ENCODE measurements at regions not wholly inside any gene's neighbourhood (a gene's known extent, or its start where the extent isn't known, plus 50 kb on each side); places are given as distances from the start of the nearest gene placed in this dataset.
A peak's percentile ranks its signal among the peaks of the same experiment; 100 is the strongest.

- no peaks in the 10 kb centered on the region for H3K4me1 ChIP-seq (ENCODE audit: control insufficient read depth, insufficient read depth, low read length)
- no peaks in the 10 kb centered on the region for H3K36me3 ChIP-seq (ENCODE audit: control insufficient read depth, insufficient read depth, low read length)
- no CpG with 5 or more reads among the region's 2 CpGs for WGBS (ENCODE audit: insufficient coverage, insufficient read length)
- H3K9me3 ChIP-seq (ENCODE audit: control insufficient read depth, insufficient read depth, low read length) = no peaks in the 10 kb centered on the region
- no peaks in the 10 kb centered on the region for H3K27me3 ChIP-seq (ENCODE audit: control insufficient read depth, insufficient read depth, low read length)
- no peak overlapping the region for H3K27ac ChIP-seq (ENCODE audit: low read length)
- no peak for DNase-seq (ENCODE audit: low read depth, low spot score)
- no peak overlapping the region for H3K4me3 ChIP-seq (ENCODE audit: low read length)
These were observed 452.0 kb downstream of the NPIPA7 start for GRCh38 chr16:16830973-16831372.

DNA sequence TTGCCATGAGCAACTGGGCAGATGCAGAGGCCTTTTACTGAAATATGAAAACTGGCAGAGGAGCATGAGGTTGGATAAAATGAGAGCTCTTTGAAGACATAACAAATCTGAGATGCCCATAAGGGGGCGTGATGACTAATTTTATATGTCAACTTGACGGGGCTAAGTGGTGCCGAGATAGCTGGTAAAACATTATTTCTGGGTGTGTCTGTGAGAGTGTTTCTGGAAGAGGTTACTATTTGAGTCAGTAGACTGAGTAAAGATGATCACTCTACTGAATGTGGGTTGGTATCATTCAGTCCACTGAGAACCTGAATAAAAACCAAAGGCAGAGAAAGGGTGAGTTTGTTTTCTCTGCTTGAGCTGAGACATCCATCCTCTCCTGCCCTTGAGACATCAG lies 454.2 kb downstream of the NPIPA7 start:
- no CpG with 5 or more reads among the region's 3 CpGs for WGBS (ENCODE audit: insufficient coverage, insufficient read length)
- H3K4me3 ChIP-seq (ENCODE audit: low read length) = no peak overlapping the region
- DNase-seq (ENCODE audit: low read depth, low spot score) = no peak
- no peaks in the 10 kb centered on the region for H3K9me3 ChIP-seq (ENCODE audit: control insufficient read depth, insufficient read depth, low read length)
- H3K4me1 ChIP-seq (ENCODE audit: control insufficient read depth, insufficient read depth, low read length) = no peaks in the 10 kb centered on the region
- H3K36me3 ChIP-seq (ENCODE audit: control insufficient read depth, insufficient read depth, low read length) = no peaks in the 10 kb centered on the region
- no peak overlapping the region for H3K27ac ChIP-seq (ENCODE audit: low read length)
- H3K27me3 ChIP-seq (ENCODE audit: control insufficient read depth, insufficient read depth, low read length) = no peaks in the 10 kb centered on the region

GRCh38 chr16:16850274-16850673 lies 471.3 kb downstream of the NPIPA7 start:
- no peaks in the 10 kb centered on the region for H3K4me1 ChIP-seq (ENCODE audit: control insufficient read depth, insufficient read depth, low read length)
- DNase-seq (ENCODE audit: low read depth, low spot score) = no peak
- no peaks in the 10 kb centered on the region for H3K27me3 ChIP-seq (ENCODE audit: control insufficient read depth, insufficient read depth, low read length)
- H3K4me3 ChIP-seq (ENCODE audit: low read length) = no peak overlapping the region
- no peak overlapping the region for H3K27ac ChIP-seq (ENCODE audit: low read length)
- no peaks in the 10 kb centered on the region for H3K36me3 ChIP-seq (ENCODE audit: control insufficient read depth, insufficient read depth, low read length)
- 100% methylated on average over 2 of the region's 5 CpGs for WGBS (ENCODE audit: insufficient coverage, insufficient read length)
- H3K9me3 ChIP-seq (ENCODE audit: control insufficient read depth, insufficient read depth, low read length) = no peaks in the 10 kb centered on the region

DNA sequence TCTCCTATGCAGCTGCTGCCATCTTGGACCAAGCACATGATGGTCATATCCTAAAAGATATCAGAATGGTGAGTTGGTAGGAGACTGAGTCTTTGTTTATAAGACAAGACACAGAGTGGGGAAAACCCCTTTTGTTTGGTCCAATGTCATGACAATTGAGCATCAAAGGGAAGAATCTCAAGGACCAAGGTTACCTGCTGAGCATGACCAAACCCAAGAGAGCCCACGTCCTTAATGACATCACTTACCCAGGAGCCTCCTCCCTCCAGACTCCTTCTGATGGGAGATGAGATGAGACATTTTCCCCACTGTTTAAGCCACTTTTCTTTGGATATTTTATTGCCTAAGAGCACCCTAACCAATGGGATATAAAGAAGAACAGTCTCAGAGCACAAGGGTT lies 478.1 kb downstream of the NPIPA7 start:
- H3K4me3 ChIP-seq (ENCODE audit: low read length) = no peak overlapping the region
- H3K27ac ChIP-seq (ENCODE audit: low read length) = no peak overlapping the region
- WGBS (ENCODE audit: insufficient coverage, insufficient read length) = no CpG with 5 or more reads among the region's 1 CpG
- DNase-seq (ENCODE audit: low read depth, low spot score) = no peak
- no peaks in the 10 kb centered on the region for H3K9me3 ChIP-seq (ENCODE audit: control insufficient read depth, insufficient read depth, low read length)
- H3K4me1 ChIP-seq (ENCODE audit: control insufficient read depth, insufficient read depth, low read length) = peaks cover 1% of the 10 kb centered on the region
- no peaks in the 10 kb centered on the region for H3K27me3 ChIP-seq (ENCODE audit: control insufficient read depth, insufficient read depth, low read length)
- no peaks in the 10 kb centered on the region for H3K36me3 ChIP-seq (ENCODE audit: control insufficient read depth, insufficient read depth, low read length)

GRCh38 chr16:16857603-16858283 lies 478.8 kb downstream of the NPIPA7 start:
- no peak for DNase-seq (ENCODE audit: low read depth, low spot score)
- H3K27me3 ChIP-seq (ENCODE audit: control insufficient read depth, insufficient read depth, low read length) = no peaks in the 10 kb centered on the region
- H3K4me3 ChIP-seq (ENCODE audit: low read length) = no peak overlapping the region
- H3K27ac ChIP-seq (ENCODE audit: low read length) = no peak overlapping the region
- WGBS (ENCODE audit: insufficient coverage, insufficient read length) = no CpG with 5 or more reads among the region's 5 CpGs
- no peaks in the 10 kb centered on the region for H3K36me3 ChIP-seq (ENCODE audit: control insufficient read depth, insufficient read depth, low read length)
- H3K9me3 ChIP-seq (ENCODE audit: control insufficient read depth, insufficient read depth, low read length) = no peaks in the 10 kb centered on the region
- peaks cover 1% of the 10 kb centered on the region for H3K4me1 ChIP-seq (ENCODE audit: control insufficient read depth, insufficient read depth, low read length)

DNA sequence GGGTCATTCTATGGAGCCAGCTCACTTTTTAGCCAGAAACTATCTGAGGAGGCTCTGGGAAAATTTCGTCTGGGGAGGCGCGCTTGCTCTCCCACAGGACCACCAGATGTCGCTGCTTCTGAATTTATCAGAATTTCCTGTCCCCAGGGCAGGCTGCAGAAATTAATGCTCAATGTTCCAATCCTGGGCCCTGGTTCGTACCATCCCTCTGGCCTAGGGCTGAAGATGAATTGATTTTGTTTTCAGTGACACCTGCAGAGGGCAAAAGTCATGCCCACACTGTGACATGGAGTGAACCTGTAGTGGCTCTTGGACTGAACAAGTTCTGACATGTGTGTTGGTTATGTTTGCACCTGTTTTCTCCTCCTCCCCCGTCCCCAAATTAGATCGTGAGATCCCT lies 482.6 kb downstream of the NPIPA7 start:
- no peaks in the 10 kb centered on the region for H3K36me3 ChIP-seq (ENCODE audit: control insufficient read depth, insufficient read depth, low read length)
- no peak overlapping the region for H3K4me3 ChIP-seq (ENCODE audit: low read length)
- H3K27me3 ChIP-seq (ENCODE audit: control insufficient read depth, insufficient read depth, low read length) = no peaks in the 10 kb centered on the region
- H3K27ac ChIP-seq (ENCODE audit: low read length) = no peak overlapping the region
- no peak for DNase-seq (ENCODE audit: low read depth, low spot score)
- H3K9me3 ChIP-seq (ENCODE audit: control insufficient read depth, insufficient read depth, low read length) = no peaks in the 10 kb centered on the region
- H3K4me1 ChIP-seq (ENCODE audit: control insufficient read depth, insufficient read depth, low read length) = peaks cover 1% of the 10 kb centered on the region
- no CpG with 5 or more reads among the region's 7 CpGs for WGBS (ENCODE audit: insufficient coverage, insufficient read length)

GRCh38 chr16:16863672-16864071 lies 484.7 kb downstream of the NPIPA7 start:
- H3K4me3 ChIP-seq (ENCODE audit: low read length) = no peak overlapping the region
- H3K27ac ChIP-seq (ENCODE audit: low read length) = no peak overlapping the region
- no peaks in the 10 kb centered on the region for H3K36me3 ChIP-seq (ENCODE audit: control insufficient read depth, insufficient read depth, low read length)
- no peaks in the 10 kb centered on the region for H3K9me3 ChIP-seq (ENCODE audit: control insufficient read depth, insufficient read depth, low read length)
- H3K27me3 ChIP-seq (ENCODE audit: control insufficient read depth, insufficient read depth, low read length) = no peaks in the 10 kb centered on the region
- no peak for DNase-seq (ENCODE audit: low read depth, low spot score)
- WGBS (ENCODE audit: insufficient coverage, insufficient read length) = no CpG with 5 or more reads among the region's 6 CpGs
- H3K4me1 ChIP-seq (ENCODE audit: control insufficient read depth, insufficient read depth, low read length) = peaks cover 3% of the 10 kb centered on the region

- H3K4me3 ChIP-seq (ENCODE audit: low read length) = no peak overlapping the region
- no peak for DNase-seq (ENCODE audit: low read depth, low spot score)
- H3K27ac ChIP-seq (ENCODE audit: low read length) = no peak overlapping the region
- WGBS (ENCODE audit: insufficient coverage, insufficient read length) = no CpG with 5 or more reads among the region's 4 CpGs
- H3K27me3 ChIP-seq (ENCODE audit: control insufficient read depth, insufficient read depth, low read length) = no peaks in the 10 kb centered on the region
- H3K4me1 ChIP-seq (ENCODE audit: control insufficient read depth, insufficient read depth, low read length) = peaks cover 3% of the 10 kb centered on the region; the same call in 1 of the 2 replicates
- no peaks in the 10 kb centered on the region for H3K9me3 ChIP-seq (ENCODE audit: control insufficient read depth, insufficient read depth, low read length)
- H3K36me3 ChIP-seq (ENCODE audit: control insufficient read depth, insufficient read depth, low read length) = no peaks in the 10 kb centered on the region
These were observed 485.6 kb downstream of the NPIPA7 start for GRCh38 chr16:16864536-16864935.

DNA sequence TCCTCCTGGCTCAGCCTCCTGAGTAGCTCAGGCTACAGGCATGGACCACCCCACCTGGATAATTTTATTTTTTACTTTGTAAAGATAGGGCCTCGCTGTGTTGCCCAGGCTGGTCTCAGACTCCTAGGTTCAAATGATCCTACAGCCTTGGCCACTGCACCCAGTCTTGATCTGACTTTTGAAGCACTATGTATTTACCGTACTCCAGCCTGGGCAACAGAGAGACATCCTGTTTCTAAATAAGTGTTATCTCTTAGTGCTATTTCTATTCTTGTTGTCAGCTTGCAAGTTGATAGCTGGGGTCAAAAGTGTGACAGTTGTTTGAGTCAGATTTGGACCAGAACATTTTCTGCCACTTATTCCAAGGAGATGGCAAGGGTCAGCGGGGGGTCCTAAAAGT lies 486.4 kb downstream of the NPIPA7 start:
- Histone ChIP-seq H3K27me3 (ENCODE audit: control insufficient read depth, insufficient read depth, low read length) (no peaks in the 10 kb centered on the region), H3K27ac (ENCODE audit: low read length) (no peak overlapping the region), H3K4me3 (ENCODE audit: low read length) (no peak overlapping the region), H3K9me3 (ENCODE audit: control insufficient read depth, insufficient read depth, low read length) (no peaks in the 10 kb centered on the region), H3K4me1 (ENCODE audit: control insufficient read depth, insufficient read depth, low read length) (peaks cover 5% of the 10 kb centered on the region), H3K36me3 (ENCODE audit: control insufficient read depth, insufficient read depth, low read length) (no peaks in the 10 kb centered on the region)
- no CpG with 5 or more reads among the region's 3 CpGs for WGBS (ENCODE audit: insufficient coverage, insufficient read length)
- DNase-seq (ENCODE audit: low read depth, low spot score) = no peak

DNA sequence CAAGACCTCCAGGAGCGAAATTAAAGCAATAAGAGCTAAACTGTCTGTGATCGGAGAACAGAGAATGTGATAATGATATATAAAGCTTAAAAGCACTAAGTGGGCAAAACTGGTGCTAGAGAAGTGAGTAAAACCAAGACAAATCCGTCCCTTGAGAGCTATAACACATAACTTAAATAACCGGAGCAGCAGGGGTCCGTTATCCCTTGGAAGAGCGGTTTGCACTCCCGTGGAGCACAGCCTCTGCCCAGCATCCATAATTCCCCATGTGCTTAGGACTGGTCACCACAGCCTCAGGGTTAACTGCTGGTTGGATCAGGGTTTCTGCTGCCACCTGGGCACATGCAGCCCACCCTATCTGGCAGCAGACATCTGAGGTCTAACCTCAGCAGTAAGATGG lies 489.0 kb downstream of the NPIPA7 start:
- DNase-seq (ENCODE audit: low read depth, low spot score) = no peak
- Histone ChIP-seq H3K27ac (ENCODE audit: low read length) (no peak overlapping the region), H3K4me1 (ENCODE audit: control insufficient read depth, insufficient read depth, low read length) (peaks cover 3% of the 10 kb centered on the region), H3K9me3 (ENCODE audit: control insufficient read depth, insufficient read depth, low read length) (no peaks in the 10 kb centered on the region), H3K27me3 (ENCODE audit: control insufficient read depth, insufficient read depth, low read length) (no peaks in the 10 kb centered on the region), H3K4me3 (ENCODE audit: low read length) (no peak overlapping the region), H3K36me3 (ENCODE audit: control insufficient read depth, insufficient read depth, low read length) (no peaks in the 10 kb centered on the region)
- no CpG with 5 or more reads among the region's 7 CpGs for WGBS (ENCODE audit: insufficient coverage, insufficient read length)

DNA sequence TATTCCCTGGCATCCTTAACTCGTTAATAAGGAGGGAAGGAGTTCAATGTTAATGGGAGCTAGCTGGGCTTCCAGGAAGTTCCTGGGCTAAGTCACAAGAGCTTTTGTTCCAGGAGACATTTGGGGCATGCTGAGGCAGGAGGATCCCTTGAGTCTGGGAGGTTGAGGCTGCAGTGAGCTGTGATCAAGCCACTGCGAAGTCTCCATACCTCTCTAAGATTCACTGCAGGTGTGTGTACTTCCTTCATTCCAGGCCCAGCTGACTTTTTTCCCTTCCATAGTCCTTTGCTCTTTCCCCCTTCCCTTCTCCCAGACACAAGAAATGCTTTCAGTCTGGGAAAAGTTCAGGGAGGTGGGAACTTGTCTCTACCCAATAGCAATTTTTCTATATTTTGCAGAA lies 489.8 kb downstream of the NPIPA7 start:
- Histone ChIP-seq H3K27ac (ENCODE audit: low read length) (peak overlapping the region; percentile 92), H3K4me3 (ENCODE audit: low read length) (no peak overlapping the region), H3K4me1 (ENCODE audit: control insufficient read depth, insufficient read depth, low read length) (peaks cover 3% of the 10 kb centered on the region), H3K9me3 (ENCODE audit: control insufficient read depth, insufficient read depth, low read length) (no peaks in the 10 kb centered on the region), H3K36me3 (ENCODE audit: control insufficient read depth, insufficient read depth, low read length) (no peaks in the 10 kb centered on the region), H3K27me3 (ENCODE audit: control insufficient read depth, insufficient read depth, low read length) (no peaks in the 10 kb centered on the region)
- no CpG with 5 or more reads among the region's 2 CpGs for WGBS (ENCODE audit: insufficient coverage, insufficient read length)
- DNase-seq (ENCODE audit: low read depth, low spot score) = no peak

Measured in iPS DF 6.9 (cell line).